Keratinocyte (primary cell): ENCODE measurements at regions not wholly inside any gene's neighbourhood (a gene's known extent, or its start where the extent isn't known, plus 50 kb on each side); places are given as distances from the start of the nearest gene placed in this dataset.

Experiments
- CTCF ChIP-seq, 3 experiments: IDR thresholded peaks in 1 of 3; conservative IDR thresholded peaks in 1 of 3; optimal IDR thresholded peaks in 1 of 3; 2 replicates in 2 of 3; 3 replicates in 1 of 3; pipeline versions ENCODE3 to v1.5.1; 2011; ENCODE audit warnings: low read length in 3 of 3, mild to moderate bottlenecking in 3 of 3, moderate library complexity in 2 of 3, control low read depth in 1 of 3, inconsistent platforms in 1 of 3; ENCODE audit not compliant: insufficient read depth in 2 of 3; ENCODE audit errors: extremely low read depth in 1 of 3
- EZH2 ChIP-seq: IDR thresholded peaks from one replicate; pipeline ENCODE4 v1.6.1; 2012; ENCODE audit warnings: inconsistent platforms, mild to moderate bottlenecking, low read length, moderate library complexity

- no peak for TF ChIP-seq CTCF (optimal IDR thresholded peaks at IDR 0.05 in 1 of 3, IDR thresholded peaks at IDR 0.05 in 1 of 3, conservative IDR thresholded peaks at IDR 0.05 in 1 of 3; ENCODE audit: extremely low read depth in 1 of 3, insufficient read depth in 2 of 3, low read length in 3 of 3)
- no peak for TF ChIP-seq EZH2
Measured at GRCh38 chr20:53731595-53731994, 138.0 kb upstream of the ZNF217 start.
